CD4-positive, alpha-beta T cell (primary cell): ENCODE measurements at regions not wholly inside any gene's neighbourhood (a gene's known extent, or its start where the extent isn't known, plus 50 kb on each side); places are given as distances from the start of the nearest gene placed in this dataset.

Experiments
- ATAC-seq: fragments of 200-7000 bp; cut with Tn5 transposase; one replicate; pipeline ENCODE4 v1.10.0; 2022; ENCODE audit warnings: mild to moderate bottlenecking; ENCODE audit not compliant: poor library complexity
- CTCF ChIA-PET: fragments of 350-600 bp; sonication (Branson Sonifier 250); formaldehyde crosslinking; loops from one replicate; lab custom pipeline; 2021; ENCODE audit warnings: antibody characterized with exemption, inconsistent platforms; lab: Charles Lee
- POLR2A ChIA-PET: fragments of 350-600 bp; sonication (Branson Sonifier 250); formaldehyde crosslinking; loops from one replicate; lab custom pipeline; 2021; ENCODE audit warnings: antibody characterized with exemption, inconsistent platforms; lab: Charles Lee
- DNase-seq, 14 experiments: peaks; one replicate each; pipeline ENCODE4 v3.0.0-alpha.2; 2013 to 2020; ENCODE audit warnings: mixed read lengths in 2 of 14
- H3K27ac ChIP-seq, 2 donors: one replicate each; pipeline versions ENCODE4 v1.5.1 to v1.7.0; 2013; ENCODE audit warnings: low read length in 2 of 2, low read depth in 1 of 2, mild to moderate bottlenecking in 1 of 2
- H3K27me3 ChIP-seq, 2 experiments: 1 replicate in 1 of 2; 2 replicates in 1 of 2; pipeline versions ENCODE4 v1.6.1 to v1.7.0; 2013; ENCODE audit warnings: low read length in 2 of 2, control low read depth in 1 of 2, mild to moderate bottlenecking in 1 of 2, moderate library complexity in 1 of 2; ENCODE audit not compliant: insufficient read depth in 2 of 2, control insufficient read depth in 1 of 2
- H3K36me3 ChIP-seq: one replicate; pipeline ENCODE4 v1.6.1; 2013; ENCODE audit warnings: low read length, control low read depth; ENCODE audit not compliant: insufficient read depth
- H3K4me1 ChIP-seq: one replicate; pipeline ENCODE4 v1.6.1; 2013; ENCODE audit warnings: low read length, control low read depth; ENCODE audit not compliant: insufficient read depth
- H3K4me3 ChIP-seq: one replicate; pipeline ENCODE4 v1.5.1; 2013; ENCODE audit warnings: mild to moderate bottlenecking, low read length, moderate library complexity
- H3K9me3 ChIP-seq, 2 experiments: 1 replicate in 1 of 2; 2 replicates in 1 of 2; pipeline versions ENCODE4 v1.6.1 to v1.7.0; 2013; ENCODE audit warnings: low read length in 2 of 2, mild to moderate bottlenecking in 2 of 2, control low read depth in 1 of 2, moderate library complexity in 1 of 2; ENCODE audit not compliant: control insufficient read depth in 1 of 2, insufficient read depth in 1 of 2
- H3K27ac Mint-ChIP-seq: one replicate; pipeline ENCODE4 v1.8.0; 2020; ENCODE audit warnings: mixed read lengths
- H3K27me3 Mint-ChIP-seq: one replicate; pipeline ENCODE4 v1.8.0; 2021; ENCODE audit warnings: mixed read lengths
- H3K36me3 Mint-ChIP-seq: one replicate; pipeline ENCODE4 v1.8.0; 2021; ENCODE audit warnings: low read depth, mixed read lengths
- H3K4me1 Mint-ChIP-seq: one replicate; pipeline ENCODE4 v1.8.0; 2021; ENCODE audit warnings: low read depth, mixed read lengths
- H3K4me3 Mint-ChIP-seq: one replicate; pipeline ENCODE4 v1.8.0; 2020; ENCODE audit warnings: mild to moderate bottlenecking, mixed read lengths
- H3K9me3 Mint-ChIP-seq: one replicate; pipeline ENCODE4 v1.8.0; 2020; ENCODE audit warnings: mixed read lengths
- intact Hi-C, 2 experiments: fragments of 100-400 bp; cut with DNase I in 1 of 2; cut with micrococcal nuclease in 1 of 2; formaldehyde crosslinking; loops; one replicate each; pipeline versions ENCODE4 v1.15.1 to v1.9.0; 2023 to 2025; cut with DNase I, micrococcal nuclease
- TF ChIP-seq, protein P1 (sequence below): fragments of 200-600 bp; IDR thresholded peaks from one replicate; pipeline ENCODE4 v1.8.0; 2022; ENCODE audit warnings: antibody characterized with exemption, mild to moderate bottlenecking

- DNase-seq (no peak), ATAC-seq (no peak)
- intact Hi-C loops, result no loop called here
- H3K36me3 ChIP-seq, result no peaks in the 10 kb centered on the region
- H3K4me3 ChIP-seq, result no peak overlapping the region
- Mint-ChIP-seq H3K36me3 (no peaks in the 10 kb centered on the region), H3K9me3 (no peaks in the 10 kb centered on the region), H3K4me1 (peaks cover 6% of the 10 kb centered on the region), H3K4me3 (no peak overlapping the region), H3K27me3 (no peaks in the 10 kb centered on the region), H3K27ac (no peak overlapping the region)
- TF ChIP-seq, protein P1, sequence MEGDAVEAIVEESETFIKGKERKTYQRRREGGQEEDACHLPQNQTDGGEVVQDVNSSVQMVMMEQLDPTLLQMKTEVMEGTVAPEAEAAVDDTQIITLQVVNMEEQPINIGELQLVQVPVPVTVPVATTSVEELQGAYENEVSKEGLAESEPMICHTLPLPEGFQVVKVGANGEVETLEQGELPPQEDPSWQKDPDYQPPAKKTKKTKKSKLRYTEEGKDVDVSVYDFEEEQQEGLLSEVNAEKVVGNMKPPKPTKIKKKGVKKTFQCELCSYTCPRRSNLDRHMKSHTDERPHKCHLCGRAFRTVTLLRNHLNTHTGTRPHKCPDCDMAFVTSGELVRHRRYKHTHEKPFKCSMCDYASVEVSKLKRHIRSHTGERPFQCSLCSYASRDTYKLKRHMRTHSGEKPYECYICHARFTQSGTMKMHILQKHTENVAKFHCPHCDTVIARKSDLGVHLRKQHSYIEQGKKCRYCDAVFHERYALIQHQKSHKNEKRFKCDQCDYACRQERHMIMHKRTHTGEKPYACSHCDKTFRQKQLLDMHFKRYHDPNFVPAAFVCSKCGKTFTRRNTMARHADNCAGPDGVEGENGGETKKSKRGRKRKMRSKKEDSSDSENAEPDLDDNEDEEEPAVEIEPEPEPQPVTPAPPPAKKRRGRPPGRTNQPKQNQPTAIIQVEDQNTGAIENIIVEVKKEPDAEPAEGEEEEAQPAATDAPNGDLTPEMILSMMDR, result no peak
- POLR2A ChIA-PET, result no interaction called here
- H3K4me1 ChIP-seq, result peaks cover 3% of the 10 kb centered on the region
- CTCF ChIA-PET, result no interaction called here
- no peak overlapping the region for H3K27ac ChIP-seq
- H3K9me3 ChIP-seq, result no peaks in the 10 kb centered on the region
- no peaks in the 10 kb centered on the region for H3K27me3 ChIP-seq
Observed at GRCh38 chr21:35397781-35398180, 348.7 kb upstream of the RUNX1 start.

DNA sequence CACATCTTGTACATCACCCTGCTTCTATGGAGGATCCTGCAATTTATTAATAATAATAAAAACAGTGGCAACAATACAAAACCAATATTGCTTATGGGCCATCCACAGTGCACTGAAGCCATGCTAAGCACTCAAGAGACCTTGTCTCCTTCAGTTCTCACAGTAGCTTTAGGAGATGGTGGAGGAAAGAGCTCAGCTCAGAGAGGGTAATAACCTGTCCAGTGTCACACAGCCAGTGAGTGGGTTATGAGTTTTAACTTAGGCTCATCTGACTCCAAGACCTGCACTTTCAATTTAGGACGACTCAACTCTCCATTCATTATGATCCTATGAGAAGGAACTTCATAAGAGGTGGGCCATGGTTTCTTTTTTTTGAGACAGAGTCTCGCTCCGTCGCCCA is 347.6 kb upstream of the RUNX1 start:
- H3K4me1 ChIP-seq, result peaks cover 3% of the 10 kb centered on the region
- Mint-ChIP-seq H3K9me3 (no peaks in the 10 kb centered on the region), H3K36me3 (no peaks in the 10 kb centered on the region), H3K27ac (no peak overlapping the region), H3K27me3 (no peaks in the 10 kb centered on the region), H3K4me3 (no peak overlapping the region), H3K4me1 (peaks cover 6% of the 10 kb centered on the region)
- intact Hi-C loops, result no loop called here
- no peak overlapping the region for H3K27ac ChIP-seq
- no peaks in the 10 kb centered on the region for H3K36me3 ChIP-seq
- H3K4me3 ChIP-seq, result no peak overlapping the region
- TF ChIP-seq, protein P1, result no peak
- no peaks in the 10 kb centered on the region for H3K9me3 ChIP-seq
- ATAC-seq (no peak), DNase-seq (no peak)
- CTCF ChIA-PET, result interaction anchor here (1.5 kb wide), 1 partner anchor 507 kb away, joined by 5 read pairs; no protein-coding TSS in a partner anchor
- POLR2A ChIA-PET, result no interaction called here
- no peaks in the 10 kb centered on the region for H3K27me3 ChIP-seq

DNA sequence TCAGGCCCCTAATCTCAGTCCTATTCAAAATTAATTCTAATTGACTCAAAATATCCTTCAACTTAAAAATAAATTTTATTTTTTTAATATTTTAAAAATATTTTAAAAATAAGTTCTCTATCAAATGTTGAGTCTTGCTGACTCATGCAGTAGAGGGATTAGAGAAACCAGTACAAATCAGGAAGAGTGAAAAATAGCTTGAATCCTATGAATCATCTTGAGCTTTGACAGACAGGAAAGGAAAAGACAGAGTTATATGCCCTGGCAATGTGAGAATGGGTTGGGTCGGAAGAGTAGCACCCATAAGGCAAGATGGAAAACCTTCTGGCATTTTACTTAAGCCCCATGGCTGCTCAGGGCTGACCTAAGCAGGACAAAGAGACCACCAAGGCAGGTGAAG is 346.6 kb upstream of the RUNX1 start:
- intact Hi-C loops, result no loop called here
- Mint-ChIP-seq H3K4me3 (no peak overlapping the region), H3K4me1 (peaks cover 6% of the 10 kb centered on the region), H3K9me3 (no peaks in the 10 kb centered on the region), H3K36me3 (no peaks in the 10 kb centered on the region), H3K27me3 (no peaks in the 10 kb centered on the region), H3K27ac (no peak overlapping the region)
- no peak for DNase-seq
- TF ChIP-seq, protein P1, result no peak
- no peak for ATAC-seq
- H3K4me3 ChIP-seq, result no peak overlapping the region
- no peaks in the 10 kb centered on the region for H3K36me3 ChIP-seq
- no peak overlapping the region for H3K27ac ChIP-seq
- POLR2A ChIA-PET, result no interaction called here
- H3K4me1 ChIP-seq, result peaks cover 3% of the 10 kb centered on the region
- H3K9me3 ChIP-seq, result no peaks in the 10 kb centered on the region
- H3K27me3 ChIP-seq, result no peaks in the 10 kb centered on the region
- CTCF ChIA-PET, result interaction anchor here (1.5 kb wide), 1 partner anchor 506 kb away, joined by 5 read pairs; no protein-coding TSS in a partner anchor
